Ishikawa (cell line): ENCODE measurements at regions not wholly inside any gene's neighbourhood (a gene's known extent, or its start where the extent isn't known, plus 50 kb on each side); places are given as distances from the start of the nearest gene placed in this dataset.

Experiments
- CEBPB ChIP-seq: IDR thresholded peaks from 2 replicates; pipeline ENCODE4 v1.6.1; 2012
- CREB1 ChIP-seq: IDR thresholded peaks from 2 replicates; pipeline ENCODE4 v1.6.1; 2012; ENCODE audit warnings: low read depth
- EGR1 ChIP-seq: IDR thresholded peaks from 2 replicates; pipeline ENCODE4 v1.6.1; 2012
- EP300 ChIP-seq: IDR thresholded peaks from 2 replicates; pipeline ENCODE4 v1.6.1; 2012; ENCODE audit warnings: borderline replicate concordance
- FOXM1 ChIP-seq: IDR thresholded peaks from 2 replicates; pipeline ENCODE4 v1.6.1; 2012; ENCODE audit warnings: low read depth, borderline replicate concordance
- NFIC ChIP-seq: IDR thresholded peaks from 2 replicates; pipeline ENCODE4 v1.6.1; 2012
- RAD21 ChIP-seq: IDR thresholded peaks from 2 replicates; pipeline ENCODE4 v1.6.1; 2012; ENCODE audit warnings: low read depth
- TAF1 ChIP-seq: IDR thresholded peaks from 2 replicates; pipeline ENCODE4 v1.6.1; 2012; ENCODE audit warnings: low read depth, mild to moderate bottlenecking
- TCF12 ChIP-seq: IDR thresholded peaks from 2 replicates; pipeline ENCODE4 v1.6.1; 2012; ENCODE audit warnings: low read depth
- TEAD4 ChIP-seq: IDR thresholded peaks from 2 replicates; pipeline ENCODE4 v1.6.1; 2012
- YY1 ChIP-seq: IDR thresholded peaks from 2 replicates; pipeline ENCODE4 v1.6.1; 2012; ENCODE audit warnings: low read depth
- ZBTB7A ChIP-seq: IDR thresholded peaks from 2 replicates; pipeline ENCODE4 v1.6.1; 2012; ENCODE audit warnings: low read depth
- TF ChIP-seq, protein P1 (sequence below): IDR thresholded peaks from 2 replicates; pipeline ENCODE4 v1.6.1; 2012
- TF ChIP-seq, protein P2 (sequence below): IDR thresholded peaks from 2 replicates; pipeline ENCODE4 v1.6.1; 2012
- TF ChIP-seq, protein P3 (sequence below): IDR thresholded peaks from 2 replicates; pipeline ENCODE4 v1.6.1; 2012; ENCODE audit warnings: low read depth, mild to moderate bottlenecking

DNA sequence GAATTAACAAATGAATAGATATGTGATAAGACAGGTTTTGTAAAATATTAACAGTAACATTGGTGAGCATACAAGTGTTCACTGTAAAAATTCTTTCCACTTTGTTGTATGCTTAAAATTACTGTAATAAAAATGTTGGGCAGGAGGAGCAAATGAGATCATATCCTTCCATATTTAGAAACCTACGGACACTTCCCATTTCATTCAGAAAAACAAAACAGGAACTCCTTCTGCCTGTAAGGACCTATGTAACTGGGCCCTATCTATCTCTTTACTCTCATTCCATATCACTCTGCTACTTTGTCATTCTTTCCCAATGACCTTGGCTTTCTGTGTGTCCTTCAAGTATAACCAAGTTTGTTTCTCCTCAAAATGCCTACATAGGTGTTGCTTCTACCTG, 53.7 kb upstream of the SLC39A8 start:
- no peak for TF ChIP-seq CREB1
- TF ChIP-seq TAF1, result no peak
- TF ChIP-seq, protein P1, sequence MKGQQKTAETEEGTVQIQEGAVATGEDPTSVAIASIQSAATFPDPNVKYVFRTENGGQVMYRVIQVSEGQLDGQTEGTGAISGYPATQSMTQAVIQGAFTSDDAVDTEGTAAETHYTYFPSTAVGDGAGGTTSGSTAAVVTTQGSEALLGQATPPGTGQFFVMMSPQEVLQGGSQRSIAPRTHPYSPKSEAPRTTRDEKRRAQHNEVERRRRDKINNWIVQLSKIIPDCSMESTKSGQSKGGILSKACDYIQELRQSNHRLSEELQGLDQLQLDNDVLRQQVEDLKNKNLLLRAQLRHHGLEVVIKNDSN, result no peak
- no peak for TF ChIP-seq RAD21
- no peak for TF ChIP-seq TCF12
- TF ChIP-seq ZBTB7A, result no peak
- no peak for TF ChIP-seq TEAD4
- no peak for TF ChIP-seq YY1
- TF ChIP-seq, protein P2, sequence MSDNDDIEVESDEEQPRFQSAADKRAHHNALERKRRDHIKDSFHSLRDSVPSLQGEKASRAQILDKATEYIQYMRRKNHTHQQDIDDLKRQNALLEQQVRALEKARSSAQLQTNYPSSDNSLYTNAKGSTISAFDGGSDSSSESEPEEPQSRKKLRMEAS, result no peak
- TF ChIP-seq FOXM1, result no peak
- TF ChIP-seq NFIC, result no peak
- TF ChIP-seq, protein P3, sequence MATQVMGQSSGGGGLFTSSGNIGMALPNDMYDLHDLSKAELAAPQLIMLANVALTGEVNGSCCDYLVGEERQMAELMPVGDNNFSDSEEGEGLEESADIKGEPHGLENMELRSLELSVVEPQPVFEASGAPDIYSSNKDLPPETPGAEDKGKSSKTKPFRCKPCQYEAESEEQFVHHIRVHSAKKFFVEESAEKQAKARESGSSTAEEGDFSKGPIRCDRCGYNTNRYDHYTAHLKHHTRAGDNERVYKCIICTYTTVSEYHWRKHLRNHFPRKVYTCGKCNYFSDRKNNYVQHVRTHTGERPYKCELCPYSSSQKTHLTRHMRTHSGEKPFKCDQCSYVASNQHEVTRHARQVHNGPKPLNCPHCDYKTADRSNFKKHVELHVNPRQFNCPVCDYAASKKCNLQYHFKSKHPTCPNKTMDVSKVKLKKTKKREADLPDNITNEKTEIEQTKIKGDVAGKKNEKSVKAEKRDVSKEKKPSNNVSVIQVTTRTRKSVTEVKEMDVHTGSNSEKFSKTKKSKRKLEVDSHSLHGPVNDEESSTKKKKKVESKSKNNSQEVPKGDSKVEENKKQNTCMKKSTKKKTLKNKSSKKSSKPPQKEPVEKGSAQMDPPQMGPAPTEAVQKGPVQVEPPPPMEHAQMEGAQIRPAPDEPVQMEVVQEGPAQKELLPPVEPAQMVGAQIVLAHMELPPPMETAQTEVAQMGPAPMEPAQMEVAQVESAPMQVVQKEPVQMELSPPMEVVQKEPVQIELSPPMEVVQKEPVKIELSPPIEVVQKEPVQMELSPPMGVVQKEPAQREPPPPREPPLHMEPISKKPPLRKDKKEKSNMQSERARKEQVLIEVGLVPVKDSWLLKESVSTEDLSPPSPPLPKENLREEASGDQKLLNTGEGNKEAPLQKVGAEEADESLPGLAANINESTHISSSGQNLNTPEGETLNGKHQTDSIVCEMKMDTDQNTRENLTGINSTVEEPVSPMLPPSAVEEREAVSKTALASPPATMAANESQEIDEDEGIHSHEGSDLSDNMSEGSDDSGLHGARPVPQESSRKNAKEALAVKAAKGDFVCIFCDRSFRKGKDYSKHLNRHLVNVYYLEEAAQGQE, result no peak
- no peak for TF ChIP-seq EGR1
- no peak for TF ChIP-seq CEBPB
- TF ChIP-seq EP300, result no peak

DNA sequence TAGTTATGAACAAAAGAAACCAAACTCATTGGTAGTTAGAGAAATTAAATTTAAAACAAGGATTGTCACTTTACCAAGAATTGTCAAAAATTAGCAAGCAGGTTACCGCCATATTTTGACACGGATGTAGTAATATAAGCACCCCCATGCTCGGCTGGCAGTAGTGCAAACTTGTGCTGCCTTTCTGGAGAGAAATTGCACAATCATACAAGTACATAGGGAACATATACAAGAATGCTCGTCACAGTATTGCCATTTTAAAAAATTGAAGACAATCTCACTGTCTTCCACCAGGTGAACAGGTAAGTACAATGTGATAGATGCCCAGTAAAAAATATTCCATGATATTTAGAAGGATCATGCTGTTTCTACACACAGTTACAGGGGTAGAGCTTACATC, 55.6 kb upstream of the SLC39A8 start:
- TF ChIP-seq CEBPB (peak; percentile 23; the same call in 1 of the 2 replicates), TEAD4 (no peak)

DNA sequence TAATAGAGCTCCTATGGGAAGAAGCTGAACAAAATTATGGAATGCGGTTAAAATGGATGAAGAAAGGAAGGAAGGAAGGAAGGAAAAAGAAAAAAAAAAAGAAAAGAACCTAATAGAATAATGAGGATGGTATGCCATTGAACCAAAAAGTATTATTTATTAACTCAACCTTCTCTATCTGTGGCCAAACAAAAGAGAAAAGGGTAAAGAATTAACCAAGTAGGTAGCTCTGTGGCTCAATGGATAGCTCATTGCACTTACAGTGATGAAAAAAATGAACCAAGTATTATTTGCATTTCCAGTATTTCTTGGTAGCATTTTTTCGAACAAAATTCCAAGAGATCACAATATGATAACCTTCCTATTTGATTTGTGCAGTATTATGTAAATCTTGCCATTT, 56.9 kb upstream of the SLC39A8 start:
- TF ChIP-seq CREB1, result no peak
- no peak for TF ChIP-seq CEBPB
- TF ChIP-seq, protein P2, result no peak
- no peak for TF ChIP-seq ZBTB7A
- TF ChIP-seq, protein P1, result no peak
- no peak for TF ChIP-seq FOXM1
- TF ChIP-seq TAF1, result no peak
- TF ChIP-seq, protein P3, result no peak
- no peak for TF ChIP-seq EP300
- no peak for TF ChIP-seq RAD21
- TF ChIP-seq NFIC, result no peak

DNA sequence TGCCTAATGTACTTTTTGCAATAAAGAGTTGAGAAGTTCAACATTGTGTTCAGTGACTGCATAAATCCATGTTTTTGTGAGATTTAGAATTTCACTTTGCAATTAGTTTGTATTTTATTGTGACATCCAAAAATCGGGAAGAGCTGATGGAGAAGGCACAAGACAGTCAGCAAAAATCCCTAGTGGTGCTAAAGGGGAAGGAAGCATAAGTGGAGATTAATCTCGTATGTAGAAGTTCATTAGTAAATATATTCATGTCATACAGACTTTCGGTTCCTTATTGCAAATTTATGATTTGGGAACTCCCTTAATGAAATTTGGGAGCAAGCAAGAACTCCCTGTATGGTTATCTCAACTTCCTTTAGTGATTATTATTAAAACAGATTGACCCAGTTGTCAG, 57.8 kb upstream of the SLC39A8 start:
- TF ChIP-seq FOXM1 (no peak), NFIC (no peak), YY1 (no peak), TCF12 (no peak), RAD21 (no peak), ZBTB7A (no peak), CEBPB (no peak), CREB1 (no peak), EP300 (no peak), EGR1 (no peak), TAF1 (no peak), TEAD4 (no peak)
- TF ChIP-seq, protein P2, result no peak
- TF ChIP-seq, protein P3, result no peak
- TF ChIP-seq, protein P1, result no peak
